ENCODE measurements at regions not wholly inside any gene's neighbourhood (a gene's known extent, or its start where the extent isn't known, plus 50 kb on each side); places are given as distances from the start of the nearest gene placed in this dataset.

DNA sequence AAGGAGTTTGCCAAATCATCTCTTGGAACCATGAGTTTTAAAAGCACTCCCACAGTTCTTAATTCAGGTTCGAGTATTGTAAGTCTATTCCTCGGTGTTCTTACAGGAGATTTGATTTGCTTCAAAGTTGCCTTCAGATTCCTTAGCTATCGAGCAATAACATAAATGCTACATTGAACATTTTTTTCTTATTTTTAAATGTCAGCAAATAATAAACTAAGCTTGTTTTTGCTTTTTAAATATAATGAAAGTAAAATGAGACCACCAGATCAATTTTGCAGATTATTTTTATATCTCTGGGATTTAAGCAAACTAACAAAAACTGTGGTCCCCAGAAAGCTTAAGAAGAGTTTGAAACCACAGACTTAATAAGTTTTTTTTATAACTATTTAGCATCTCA lies 195.5 kb downstream of the LNPK start:
- Histone ChIP-seq H3K4me1 (ENCODE audit: control insufficient read depth, extremely low read depth, insufficient read depth, low read length) (no peaks in the 10 kb centered on the region), H3K36me3 (ENCODE audit: control insufficient read depth in 2 of 2, extremely low read depth in 1 of 2, insufficient read depth in 2 of 2, low read length in 2 of 2) (no peaks in the 10 kb centered on the region), H3K4me3 (replicated peaks in 1 of 3; ENCODE audit: insufficient read depth in 1 of 3, low read depth in 1 of 3, low read length in 3 of 3) (no peak overlapping the region), H3K4me2 (ENCODE audit: insufficient read depth, low read length) (no peak overlapping the region), H4K20me1 (replicated peaks; ENCODE audit: control insufficient read depth, extremely low read depth, insufficient read depth, low read length) (no peaks in the 10 kb centered on the region), H3K27ac (ENCODE audit: insufficient read depth, low read depth, low read length) (no peak overlapping the region), H2AFZ (ENCODE audit: low read depth, low read length) (no peak overlapping the region), H3K79me2 (ENCODE audit: control insufficient read depth, insufficient read depth, low read length) (no peaks in the 10 kb centered on the region), H3K27me3 (ENCODE audit: control insufficient read depth in 2 of 2, insufficient read depth in 2 of 2, low read length in 2 of 2) (no peaks in the 10 kb centered on the region), H3K9me3 (replicated peaks; ENCODE audit: control insufficient read depth, insufficient read depth, low read length) (no peaks in the 10 kb centered on the region), H3K9me1 (replicated peaks; ENCODE audit: control insufficient read depth, extremely low read depth, insufficient read depth, low read length) (no peaks in the 10 kb centered on the region), H3K9ac (replicated peaks; ENCODE audit: extremely low read depth, insufficient read depth, low read length) (no peak overlapping the region)
- CTCF ChIA-PET, result interaction anchor here (1.1 kb wide), 1 partner anchor 18 kb away, joined by 3 read pairs; no protein-coding TSS in a partner anchor
- POLR2A ChIA-PET, result no interaction called here
- no TSS peak for BruUV-seq (replicated peaks)
- dilution Hi-C loops (cut with MboI; ENCODE audit: extremely low pct_ligation_motif_present, low sequenced_read_pairs) (no loop called here), intact Hi-C loops (cut with micrococcal nuclease) (no loop called here)
- no peak for FAIRE-seq
- DNase-seq (ENCODE audit: low read depth, low spot score), result no peak
- TF ChIP-seq POLR2A (IDR thresholded peaks at IDR 0.05; ENCODE audit: low read depth, low read length) (no peak), GATA2 (IDR thresholded peaks at IDR 0.05; ENCODE audit: insufficient read depth, insufficient read length, low read depth, low read length) (no peak), MYC (IDR thresholded peaks at IDR 0.05; ENCODE audit: low read depth, low read length) (no peak), CTCF (IDR thresholded peaks at IDR 0.05; ENCODE audit: extremely low read depth in 1 of 2, insufficient read depth in 1 of 2, low read depth in 1 of 2, low read length in 2 of 2) (no peak), POLR2AphosphoS5 (IDR thresholded peaks at IDR 0.05; ENCODE audit: insufficient read depth, low read depth, low read length) (no peak), EZH2 (IDR thresholded peaks at IDR 0.05; ENCODE audit: borderline replicate concordance, low read depth, low read length, severe bottlenecking) (no peak), JUN (IDR thresholded peaks at IDR 0.05; ENCODE audit: borderline replicate concordance, insufficient read depth, insufficient read length, low read depth) (no peak), FOS (IDR thresholded peaks at IDR 0.05; ENCODE audit: borderline replicate concordance, insufficient read depth, low read length) (no peak)
- TF ChIP-seq, protein P1, sequence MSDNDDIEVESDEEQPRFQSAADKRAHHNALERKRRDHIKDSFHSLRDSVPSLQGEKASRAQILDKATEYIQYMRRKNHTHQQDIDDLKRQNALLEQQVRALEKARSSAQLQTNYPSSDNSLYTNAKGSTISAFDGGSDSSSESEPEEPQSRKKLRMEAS (IDR thresholded peaks at IDR 0.05; ENCODE audit: insufficient read depth, insufficient read length), result no peak

All from endothelial cell of umbilical vein (primary cell).